ENCODE measurements at regions not wholly inside any gene's neighbourhood (a gene's known extent, or its start where the extent isn't known, plus 50 kb on each side); places are given as distances from the start of the nearest gene placed in this dataset.

DNA sequence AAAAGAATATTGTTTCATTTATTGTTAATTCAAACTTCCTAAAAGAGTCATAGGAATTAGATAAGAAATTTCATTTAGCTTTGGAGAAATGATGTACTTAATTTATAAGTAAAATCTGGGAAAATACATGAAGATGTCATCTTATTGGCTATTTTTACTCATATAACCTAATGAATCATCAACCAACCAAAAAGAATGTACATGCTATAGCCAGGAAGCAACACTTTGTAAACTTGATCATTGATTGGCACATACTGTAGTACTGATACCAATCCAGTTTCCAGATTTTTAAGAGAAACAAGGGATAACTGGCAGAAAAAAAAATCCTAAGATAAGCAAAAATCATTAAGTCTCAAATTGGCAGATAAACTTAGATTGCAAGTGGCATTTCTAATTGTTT lies 207.9 kb upstream of the CDIN1 start:
- no peak for DNase-seq

DNA sequence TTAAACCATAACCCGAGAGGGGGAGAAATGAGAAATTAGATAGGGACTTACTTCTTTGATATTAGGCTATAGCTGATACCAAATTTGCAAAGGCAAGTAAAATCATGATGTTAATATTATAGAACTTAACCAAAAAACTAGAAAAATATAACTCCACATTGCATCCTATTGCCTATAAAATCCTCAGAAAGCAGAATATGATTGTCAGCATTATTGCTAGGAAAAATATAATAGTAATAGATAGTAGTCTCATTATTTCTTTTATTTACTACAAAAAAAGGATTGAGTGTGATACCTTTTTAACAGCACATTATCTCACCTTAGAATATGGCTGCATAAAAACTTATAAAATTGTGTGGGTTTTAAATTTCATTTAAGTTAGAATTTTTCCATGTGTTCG lies 206.5 kb upstream of the CDIN1 start:
- DNase-seq = no peak

DNA sequence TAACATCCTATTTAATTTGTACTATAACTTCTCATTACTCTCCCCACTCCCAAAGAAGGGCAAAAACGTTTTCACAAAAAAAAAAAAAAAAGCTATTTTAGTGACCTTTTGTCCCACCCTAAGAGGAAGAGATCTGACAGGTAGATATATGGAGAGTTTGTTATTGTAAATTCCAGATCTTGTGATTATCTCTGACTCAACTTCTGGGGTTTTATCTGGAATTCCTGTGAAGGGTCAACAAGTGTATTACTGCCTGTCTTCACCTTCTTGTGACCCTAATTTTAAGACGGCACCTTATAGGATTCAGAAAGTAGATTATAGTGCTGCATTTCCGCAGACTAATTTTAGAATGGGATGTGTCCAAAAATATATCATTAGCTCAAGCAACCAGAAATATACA lies 205.9 kb upstream of the CDIN1 start:
- no peak for DNase-seq

DNA sequence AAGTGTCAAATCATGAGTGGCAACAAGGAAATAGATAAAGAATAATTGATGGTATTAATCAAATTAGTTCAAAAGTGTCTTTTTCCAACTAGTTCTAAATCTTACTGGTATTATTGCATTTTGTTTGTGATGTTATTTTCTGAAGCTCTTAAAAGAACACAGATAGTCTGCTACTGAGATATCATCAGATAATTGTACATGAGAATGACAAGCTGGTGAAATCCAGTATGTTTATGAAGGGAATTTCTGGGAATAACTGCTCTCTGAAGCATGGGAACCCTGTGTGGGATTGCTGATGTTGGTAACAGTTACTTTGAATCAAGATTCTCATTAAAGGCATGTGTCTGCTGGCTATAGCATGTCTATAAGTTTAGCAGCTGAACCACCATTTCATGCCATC lies 190.3 kb upstream of the CDIN1 start:
- DNase-seq = no peak

DNA sequence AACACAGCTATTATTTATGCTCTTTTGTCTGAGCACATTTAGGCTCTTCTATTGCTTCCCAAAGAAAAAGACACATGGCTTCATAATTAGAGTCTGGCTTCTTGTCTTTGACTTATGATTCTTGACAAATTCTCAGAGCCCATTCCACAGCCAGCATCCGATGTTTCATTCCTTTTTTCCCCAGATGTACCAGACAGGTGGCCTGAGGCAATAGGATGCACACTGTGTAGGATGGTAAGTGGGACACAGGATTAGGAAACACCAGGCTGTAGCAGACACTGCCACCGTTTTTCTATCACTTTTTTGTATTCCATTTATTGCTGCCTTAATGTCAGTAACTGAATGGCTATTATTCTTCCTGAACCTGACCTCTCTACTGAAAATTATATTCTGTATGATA lies 188.9 kb upstream of the CDIN1 start:
- no peak for DNase-seq

DNA sequence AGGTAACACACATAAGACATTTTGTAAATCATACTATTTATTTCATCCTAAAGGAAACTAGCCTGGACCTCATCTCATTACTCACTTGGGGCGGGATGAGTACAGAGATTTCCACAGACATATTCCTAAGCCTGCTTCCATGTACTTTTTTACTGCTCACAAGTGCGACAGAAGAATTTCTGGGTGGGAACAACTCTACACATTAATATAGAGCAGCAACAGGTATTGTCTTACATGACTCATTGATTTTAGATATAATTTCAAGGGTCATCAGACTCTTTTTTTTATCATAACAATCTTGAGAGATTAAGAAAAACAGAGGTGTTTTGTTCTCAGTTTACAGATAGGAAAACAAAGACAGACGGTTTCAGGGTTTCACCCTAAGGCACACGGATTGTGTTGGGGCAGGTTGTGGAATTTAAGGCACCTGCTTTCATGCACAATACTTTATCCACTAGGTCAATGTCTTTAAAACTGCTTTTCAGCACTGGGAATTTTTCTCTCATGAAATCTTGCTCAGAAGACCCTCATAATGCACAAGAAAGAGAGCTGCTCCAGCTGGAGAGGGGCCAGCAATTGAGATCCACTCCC lies 186.7 kb upstream of the CDIN1 start:
- DNase-seq = no peak

DNA sequence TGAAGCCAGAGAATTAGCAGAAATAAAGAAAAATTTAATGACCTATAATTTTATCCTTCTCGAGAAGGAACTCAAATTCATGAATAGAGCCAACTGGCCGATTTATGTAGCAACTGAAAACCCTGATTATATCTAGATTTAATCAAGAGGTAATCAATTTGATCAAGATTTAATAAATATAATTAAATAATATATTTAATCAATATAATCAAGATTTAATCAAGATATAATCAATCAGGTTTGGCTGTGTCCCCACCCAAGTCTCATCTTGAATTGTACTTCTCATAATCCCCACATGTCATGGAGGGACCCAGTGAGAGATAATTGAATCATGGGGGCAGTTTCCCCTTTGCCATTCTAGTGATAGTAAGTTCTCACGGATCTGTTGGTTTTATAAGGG lies 181.2 kb upstream of the CDIN1 start:
- no peak for DNase-seq

DNA sequence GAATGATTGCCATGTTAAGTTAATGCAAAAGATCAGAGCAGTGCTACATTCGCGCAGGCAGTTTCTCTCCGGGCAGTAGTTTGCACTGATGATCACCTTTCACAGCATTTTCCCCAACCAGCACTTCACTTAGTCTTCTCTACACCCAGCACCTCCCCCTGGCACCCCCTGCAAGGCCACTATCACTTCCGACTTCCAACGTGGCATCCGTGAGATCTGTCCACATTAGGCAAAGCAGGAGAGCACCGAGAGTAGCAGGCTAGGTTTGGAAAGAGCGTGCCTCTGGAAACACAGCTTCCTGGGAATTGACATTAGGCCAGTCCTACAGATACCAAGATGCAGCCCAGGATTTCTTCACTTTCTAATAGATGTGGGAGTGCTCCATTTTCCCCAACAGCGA lies 180.2 kb upstream of the CDIN1 start:
- no peak for DNase-seq

DNA sequence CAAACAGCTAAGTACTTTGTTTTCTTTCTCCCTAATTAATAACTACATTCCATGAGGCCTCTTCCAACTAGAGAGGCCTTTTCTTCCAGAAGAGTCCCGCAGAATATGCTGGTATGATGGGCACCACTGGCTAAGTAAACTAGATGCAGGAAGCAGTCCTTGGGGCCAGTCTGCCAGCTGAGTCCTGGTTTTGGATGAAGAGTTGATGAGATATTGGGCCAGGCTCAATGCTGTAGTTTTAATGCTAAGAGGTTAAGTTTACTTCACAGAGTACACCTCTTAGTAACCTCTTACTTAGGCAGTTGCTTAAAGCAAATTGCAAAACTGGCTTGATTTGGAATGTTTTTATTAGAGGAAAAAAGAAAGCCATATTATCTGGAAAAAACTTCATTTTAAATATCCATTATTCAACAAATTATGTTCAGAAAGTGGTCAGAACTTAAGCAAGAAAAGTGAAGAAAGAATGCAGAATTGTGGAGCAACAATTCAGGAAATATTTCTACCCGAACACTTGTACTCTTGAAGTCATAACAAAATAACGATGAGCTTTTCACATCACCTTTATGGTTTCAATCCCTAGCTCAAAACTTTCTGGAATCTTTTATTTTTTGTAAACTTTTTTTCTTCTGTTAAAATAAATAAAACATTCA lies 178.4 kb upstream of the CDIN1 start:
- DNase-seq = no peak

DNA sequence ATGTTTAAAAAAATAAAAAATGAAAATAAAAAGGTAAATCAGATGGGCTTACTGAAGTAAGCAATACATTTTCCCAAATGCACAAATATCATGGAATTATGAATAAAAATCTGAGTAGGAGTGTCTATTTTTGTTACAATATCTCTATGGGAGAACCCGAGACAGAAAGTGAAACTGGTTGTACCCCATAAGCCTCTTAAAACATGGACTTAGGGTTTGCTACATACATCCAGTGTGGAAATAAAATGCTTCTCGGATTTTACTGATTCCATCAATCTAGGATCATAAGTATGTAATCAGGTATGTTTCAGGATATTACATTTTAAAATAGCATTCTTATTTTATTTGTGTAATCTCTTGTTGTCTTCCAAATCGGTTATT lies 177.8 kb upstream of the CDIN1 start:
- DNase-seq = no peak

DNA sequence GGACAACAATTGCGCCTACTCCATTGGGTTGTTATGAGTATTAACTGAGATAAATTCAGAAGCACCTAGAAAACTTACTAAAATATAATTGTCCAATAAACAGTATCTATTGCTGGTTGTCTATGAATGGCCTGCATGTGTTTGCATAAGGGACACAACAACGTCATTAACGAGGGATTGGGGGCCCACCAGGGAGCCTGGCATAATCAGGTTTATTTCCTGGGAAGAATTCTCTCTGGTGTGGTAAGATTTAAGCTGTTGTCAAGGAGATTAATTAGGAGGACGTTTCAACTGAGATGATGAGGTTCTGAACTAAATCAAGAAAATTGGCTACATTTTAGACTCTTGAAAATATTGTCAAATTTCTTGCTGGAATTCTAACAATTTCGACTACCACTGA lies 176.1 kb upstream of the CDIN1 start:
- no peak for DNase-seq

DNA sequence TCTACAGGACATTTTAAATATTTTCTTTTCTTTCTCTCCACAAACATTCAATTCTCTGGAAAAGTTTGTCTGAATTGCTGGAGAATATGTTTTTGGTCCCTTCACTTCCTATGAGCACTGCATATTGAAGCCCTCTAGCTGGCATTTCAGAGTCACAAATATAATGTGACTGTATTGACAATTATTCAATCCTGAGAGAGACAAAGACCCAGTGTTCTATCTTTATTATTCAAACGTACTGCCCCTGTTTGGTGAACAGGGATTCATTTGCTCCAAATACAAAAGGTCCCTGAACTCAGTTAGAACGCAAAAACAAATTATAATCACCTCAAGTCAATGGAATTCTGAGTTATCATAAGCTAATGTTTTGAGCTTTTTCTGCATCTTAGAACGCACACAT lies 173.1 kb upstream of the CDIN1 start:
- DNase-seq = peak in 1 of 2 donors; percentile 58

DNA sequence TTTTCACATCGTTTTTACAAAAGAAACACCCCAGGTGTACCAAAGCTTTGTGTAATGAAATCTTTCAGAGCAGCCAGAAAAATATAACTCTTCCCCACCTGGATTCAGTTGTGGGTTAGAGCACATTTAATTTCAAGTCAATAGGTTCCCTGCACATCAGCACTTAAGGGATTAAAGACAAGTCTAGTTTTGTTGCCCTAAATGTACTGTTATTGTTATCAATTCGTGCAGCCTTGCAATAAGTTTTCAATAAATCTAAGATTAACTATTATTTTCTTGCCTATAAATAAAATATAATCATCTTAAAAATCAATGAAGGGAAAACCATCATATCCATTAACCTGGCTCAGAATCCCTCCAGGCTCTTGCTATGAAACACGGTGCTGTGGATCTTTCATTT lies 172.5 kb upstream of the CDIN1 start:
- no peak for DNase-seq

DNA sequence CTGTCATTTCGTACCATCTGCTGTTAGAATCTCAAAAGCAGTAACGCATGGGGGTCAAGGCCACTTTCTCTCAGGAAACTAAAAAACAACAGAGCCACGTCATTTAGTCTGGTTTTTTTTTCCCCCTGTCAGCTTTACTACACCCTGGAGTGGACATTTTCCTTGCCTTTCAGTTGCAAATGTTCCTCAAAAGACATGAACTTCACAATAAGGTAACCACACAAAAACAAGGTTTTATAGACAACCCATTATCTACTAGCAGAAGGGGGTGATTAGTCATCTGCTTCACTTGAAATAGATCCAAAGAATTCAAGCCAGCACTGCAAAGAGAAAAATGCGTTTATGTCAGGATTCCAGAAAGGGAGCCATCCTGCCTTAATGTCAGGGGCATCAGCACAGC lies 171.8 kb upstream of the CDIN1 start:
- no peak for DNase-seq

DNA sequence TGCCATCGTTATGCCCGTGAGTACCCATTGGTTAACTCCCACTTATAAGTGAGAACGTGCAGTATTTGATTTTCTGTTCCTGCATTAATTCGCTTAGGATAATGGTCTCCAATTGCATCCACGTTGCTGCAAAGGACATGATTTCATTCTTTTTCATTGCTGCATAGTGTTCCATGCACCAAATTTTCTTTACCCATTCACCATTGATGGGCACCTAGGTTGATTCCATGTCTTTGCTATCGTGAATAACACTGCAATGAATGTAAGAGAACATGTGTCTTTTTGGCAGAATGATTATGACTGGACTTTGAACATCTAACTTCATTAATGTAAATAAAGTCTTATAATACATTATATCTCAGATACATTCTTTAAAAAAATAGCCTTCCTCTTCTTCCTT lies 169.6 kb upstream of the CDIN1 start:
- no peak for DNase-seq

DNA sequence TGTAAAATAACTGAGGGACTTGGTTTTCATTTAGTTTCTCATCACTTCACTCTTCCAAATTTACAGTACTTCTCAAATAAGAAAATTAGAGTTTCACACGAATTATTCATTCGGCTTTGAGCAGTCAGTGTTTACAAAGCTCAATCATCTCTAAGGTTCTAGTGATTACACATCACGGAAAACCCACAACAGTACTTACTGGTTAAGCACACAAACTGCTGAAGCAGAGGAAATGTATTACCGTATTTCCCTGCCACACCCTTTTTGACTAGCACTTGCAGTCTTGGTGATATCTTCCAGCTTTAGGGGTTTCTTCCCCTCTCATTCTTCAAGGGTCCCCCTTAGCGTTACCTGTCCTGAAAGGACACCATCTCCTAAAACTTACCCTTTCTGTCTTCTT lies 164.8 kb upstream of the CDIN1 start:
- no peak for DNase-seq

DNA sequence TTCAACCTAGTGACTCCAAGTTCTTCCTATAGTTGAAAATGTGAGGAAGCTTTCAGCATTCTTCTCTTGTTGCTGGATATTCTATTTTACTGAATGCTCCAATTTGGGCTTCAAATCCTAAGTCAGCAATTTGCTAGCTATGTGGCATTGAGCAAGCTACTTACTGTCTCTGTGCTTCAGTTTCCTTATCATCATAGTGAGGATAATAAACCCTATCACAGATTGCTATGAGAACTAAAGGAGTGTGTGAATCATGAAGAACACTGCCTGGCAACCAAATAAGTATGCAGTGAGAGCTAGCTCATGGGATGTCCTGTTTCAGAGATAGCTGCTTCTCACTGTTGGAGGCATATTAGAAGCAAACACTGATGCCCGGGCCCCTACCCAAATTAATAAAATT lies 163.8 kb upstream of the CDIN1 start:
- no peak for DNase-seq

DNA sequence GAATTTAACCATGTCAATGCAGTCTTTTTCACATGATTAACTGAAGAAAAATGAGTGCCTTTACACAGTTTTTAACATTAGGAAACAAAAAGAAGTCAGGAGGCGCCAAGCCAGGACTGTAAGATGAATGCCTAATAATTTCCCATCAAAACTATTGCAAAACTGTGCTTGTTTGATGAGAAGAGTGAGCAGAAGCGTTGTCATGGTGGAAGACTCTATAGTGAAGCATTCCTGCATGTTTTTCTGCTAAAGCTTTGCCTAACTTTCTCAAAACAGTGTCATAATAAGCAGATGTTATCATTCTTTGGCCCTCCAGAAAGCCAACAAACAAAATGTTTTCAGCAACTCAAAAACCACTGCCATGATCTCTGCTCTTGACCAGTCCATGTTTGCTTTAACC lies 156.8 kb upstream of the CDIN1 start:
- no peak for DNase-seq

DNA sequence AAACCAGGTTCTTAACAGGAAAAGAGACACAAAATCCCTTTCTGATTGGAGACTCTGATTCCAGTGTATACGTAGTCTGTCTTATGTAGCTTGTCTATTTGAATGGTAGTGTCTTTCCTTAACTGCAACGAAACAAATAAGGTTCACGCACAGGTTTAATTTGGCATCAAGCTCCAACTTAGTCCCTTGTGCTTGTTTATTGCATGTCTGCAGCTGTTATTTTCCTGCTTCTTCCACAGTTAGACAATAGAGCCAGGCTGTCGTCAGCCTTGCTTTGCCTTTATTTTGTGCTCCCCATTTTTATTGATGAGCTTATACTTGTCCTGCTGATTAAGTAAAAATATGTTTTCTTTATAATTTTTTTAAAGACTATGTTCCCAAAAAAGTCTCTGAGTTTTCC lies 152.7 kb upstream of the CDIN1 start:
- DNase-seq = no peak

DNA sequence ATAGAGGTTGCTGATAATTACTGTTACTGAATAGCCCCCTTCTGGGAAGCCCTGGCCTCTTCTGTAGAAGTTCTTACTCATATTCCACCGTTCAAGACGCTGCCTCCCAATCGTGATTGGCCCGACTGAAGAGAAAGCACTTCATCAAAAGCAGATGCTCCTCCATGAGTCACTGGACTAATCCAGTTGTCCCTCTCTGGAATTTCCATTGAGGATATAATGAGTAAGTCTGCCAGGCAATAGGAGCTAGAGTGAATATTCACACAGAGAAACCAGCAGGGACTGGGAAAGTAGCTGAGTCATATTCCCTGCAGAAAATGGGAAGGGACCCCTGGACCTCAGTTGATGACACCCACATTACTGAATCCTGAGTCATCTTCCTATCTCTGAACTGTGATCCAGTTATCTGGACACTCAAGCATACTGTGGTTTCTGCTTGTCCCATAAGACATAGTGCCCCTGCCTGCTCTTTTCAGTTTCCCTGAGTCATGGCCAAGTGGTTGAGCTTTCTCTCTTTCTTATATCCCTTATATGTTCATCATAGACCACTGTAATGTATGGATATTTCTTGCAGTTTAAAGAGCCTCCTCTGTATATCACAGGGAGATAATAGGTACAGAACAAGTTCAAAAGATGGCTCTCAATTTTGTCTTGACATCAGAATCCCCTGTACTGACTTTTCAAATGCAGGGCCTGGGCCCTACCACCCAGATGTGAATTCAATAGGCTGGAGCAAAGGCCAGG lies 151.2 kb upstream of the CDIN1 start:
- no peak for DNase-seq

DNA sequence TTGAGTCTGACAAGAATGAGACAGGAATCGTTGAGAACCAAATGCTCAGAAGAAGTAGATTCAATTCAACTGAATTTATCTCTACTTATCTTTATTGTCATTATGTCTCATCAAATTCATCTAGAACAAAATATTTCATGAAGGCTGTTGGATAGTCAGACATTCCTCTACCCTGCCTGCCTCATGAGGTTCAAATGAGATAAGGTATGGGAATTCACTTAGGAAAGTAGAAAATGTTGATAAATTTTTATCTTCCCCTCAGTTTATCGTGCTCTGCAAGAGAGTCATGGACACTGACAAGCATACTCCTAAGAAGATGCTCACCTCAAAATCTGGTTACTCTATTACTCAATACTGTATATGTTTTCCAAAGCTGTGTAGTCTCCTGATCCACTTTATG lies 149.7 kb upstream of the CDIN1 start:
- no peak for DNase-seq

DNA sequence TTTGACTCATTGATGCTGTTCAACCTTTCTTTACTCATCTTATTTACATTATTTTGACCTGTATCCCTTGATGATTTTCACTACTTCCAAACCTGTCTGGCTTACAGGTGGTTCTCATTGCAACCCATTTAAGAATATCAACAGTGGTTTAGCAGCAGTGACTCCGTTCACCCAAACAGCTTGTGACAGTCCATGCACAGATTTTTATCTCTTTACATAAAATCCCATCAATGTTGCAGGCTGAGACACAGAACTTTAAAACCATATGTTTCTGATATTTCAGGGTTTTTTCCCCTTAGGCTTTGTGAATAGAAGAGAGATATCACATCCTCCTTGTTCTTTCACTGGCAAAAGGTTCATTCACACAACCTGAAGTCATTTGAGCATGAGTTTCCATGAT lies 149.1 kb upstream of the CDIN1 start:
- DNase-seq = no peak

DNA sequence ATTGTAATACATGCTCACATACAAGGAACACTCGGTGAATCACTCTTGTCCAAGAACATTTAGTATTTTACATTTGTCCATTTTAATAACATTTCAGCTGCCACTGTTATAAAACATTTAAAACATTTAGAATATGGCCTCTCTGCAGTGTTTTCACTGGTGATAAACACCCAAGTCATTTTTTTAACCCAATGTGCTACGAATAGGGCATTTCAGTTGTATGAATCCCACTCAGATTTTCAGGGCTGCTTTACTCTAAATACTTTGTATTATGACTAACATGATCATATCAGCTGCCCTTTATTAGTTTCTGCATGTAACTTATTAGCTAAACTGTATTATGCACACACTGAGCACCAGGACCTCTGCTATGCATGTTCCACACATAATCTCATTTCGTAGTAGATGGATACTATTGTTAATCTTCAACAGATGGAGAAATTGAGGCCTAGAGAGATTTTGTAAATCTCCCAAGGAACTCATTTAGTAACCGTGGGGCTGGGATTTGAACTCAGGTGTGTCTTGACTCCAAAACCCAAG lies 148.6 kb upstream of the CDIN1 start:
- DNase-seq = no peak

DNA sequence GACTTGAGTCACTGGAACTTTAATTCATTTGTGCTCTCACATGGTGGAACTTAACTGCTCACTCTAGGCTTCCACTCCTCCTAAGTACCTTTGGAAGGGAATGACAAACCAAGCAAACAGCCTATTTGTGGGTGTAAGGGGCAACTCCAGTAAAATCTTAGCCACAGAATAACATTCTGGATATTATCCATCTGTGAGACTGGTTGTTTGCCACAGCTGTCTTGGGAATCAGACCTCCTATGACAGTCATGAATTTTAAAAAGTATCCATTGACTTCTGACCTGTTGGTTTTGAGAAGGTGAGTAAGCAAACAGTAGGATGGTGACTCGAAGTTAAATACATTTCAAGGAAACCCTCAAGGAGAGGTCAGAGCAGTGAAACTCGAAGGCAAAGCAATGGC lies 147.3 kb upstream of the CDIN1 start:
- no peak for DNase-seq
